Calu3 (cell line): ENCODE measurements at regions not wholly inside any gene's neighbourhood (a gene's known extent, or its start where the extent isn't known, plus 50 kb on each side); places are given as distances from the start of the nearest gene placed in this dataset.

Experiments
- BruUV-seq: library from RNA; stranded (reverse); fragments of 400-500 nt; replicated peaks from 2 replicates; lab custom pipeline; 2021; lab: Mats Ljungman, UMichigan
- CTCF ChIA-PET: fragments of 300-600 bp; sonication (Branson Sonifier 250); formaldehyde crosslinking; loops from one replicate; lab custom pipeline; 2022; ENCODE audit warnings: antibody characterized with exemption; lab: Charles Lee
- DNase-seq: peaks from one replicate; pipeline ENCODE4 v3.0.0; 2022
- H3K27ac Mint-ChIP-seq: one replicate; pipeline ENCODE4 v1.8.0; 2022; ENCODE audit warnings: mixed read lengths; ENCODE audit not compliant: unreplicated experiment
- H3K27me3 Mint-ChIP-seq: one replicate; pipeline ENCODE4 v1.8.0; 2022; ENCODE audit warnings: mixed read lengths; ENCODE audit not compliant: unreplicated experiment
- H3K36me3 Mint-ChIP-seq: one replicate; pipeline ENCODE4 v1.8.0; 2022; ENCODE audit warnings: mild to moderate bottlenecking, moderate library complexity, mixed read lengths; ENCODE audit not compliant: insufficient read depth, unreplicated experiment
- H3K4me1 Mint-ChIP-seq: one replicate; pipeline ENCODE4 v1.8.0; 2022; ENCODE audit warnings: mild to moderate bottlenecking, low read depth, mixed read lengths; ENCODE audit not compliant: unreplicated experiment
- H3K4me3 Mint-ChIP-seq: one replicate; pipeline ENCODE4 v1.8.0; 2022; ENCODE audit warnings: mild to moderate bottlenecking, low read depth, moderate library complexity, mixed read lengths; ENCODE audit not compliant: unreplicated experiment
- H3K9me3 Mint-ChIP-seq: one replicate; pipeline ENCODE4 v1.8.0; 2022; ENCODE audit warnings: low read depth, mixed read lengths; ENCODE audit not compliant: unreplicated experiment
- intact Hi-C: fragments of 100-400 bp; cut with micrococcal nuclease; formaldehyde crosslinking; loops from one replicate; pipeline ENCODE4 v1.10.0; 2022; ENCODE audit not compliant: unreplicated experiment
- TF ChIP-seq, protein P1 (sequence below): fragments of 200-600 bp; IDR thresholded peaks from one replicate; pipeline ENCODE4 v1.8.0; 2022; ENCODE audit warnings: antibody characterized with exemption; ENCODE audit not compliant: unreplicated experiment

DNA sequence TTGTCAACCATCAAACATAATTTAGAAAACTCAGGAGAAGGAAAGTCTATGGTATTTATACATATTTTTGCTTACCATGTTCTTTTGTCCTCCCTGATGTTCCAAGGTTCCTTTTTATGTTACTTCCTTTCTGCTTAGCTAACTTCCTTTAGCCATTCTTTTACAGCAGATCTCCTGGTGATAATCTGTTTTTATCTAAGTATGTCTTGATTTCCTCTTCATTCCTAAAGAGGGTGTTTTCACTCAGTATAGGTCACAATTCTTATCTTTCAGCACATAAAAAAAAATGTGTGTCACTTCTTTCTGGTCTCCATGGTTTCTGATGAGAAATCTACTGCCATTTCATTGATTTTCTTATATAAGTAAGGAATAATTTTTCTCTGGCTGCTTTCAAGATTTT lies 384.4 kb upstream of the PDE4D start:
- Mint-ChIP-seq H3K9me3 (no peaks in the 10 kb centered on the region), H3K27ac (no peak overlapping the region), H3K27me3 (peaks cover 14% of the 10 kb centered on the region), H3K36me3 (no peaks in the 10 kb centered on the region), H3K4me1 (no peaks in the 10 kb centered on the region), H3K4me3 (no peak overlapping the region)
- no peak for DNase-seq
- CTCF ChIA-PET = interaction anchor here (0.7 kb wide), 1 partner anchor 108 kb away, joined by 3 read pairs; no protein-coding TSS in a partner anchor
- no TSS peak for BruUV-seq
- intact Hi-C loops = no loop called here
- TF ChIP-seq, protein P1, sequence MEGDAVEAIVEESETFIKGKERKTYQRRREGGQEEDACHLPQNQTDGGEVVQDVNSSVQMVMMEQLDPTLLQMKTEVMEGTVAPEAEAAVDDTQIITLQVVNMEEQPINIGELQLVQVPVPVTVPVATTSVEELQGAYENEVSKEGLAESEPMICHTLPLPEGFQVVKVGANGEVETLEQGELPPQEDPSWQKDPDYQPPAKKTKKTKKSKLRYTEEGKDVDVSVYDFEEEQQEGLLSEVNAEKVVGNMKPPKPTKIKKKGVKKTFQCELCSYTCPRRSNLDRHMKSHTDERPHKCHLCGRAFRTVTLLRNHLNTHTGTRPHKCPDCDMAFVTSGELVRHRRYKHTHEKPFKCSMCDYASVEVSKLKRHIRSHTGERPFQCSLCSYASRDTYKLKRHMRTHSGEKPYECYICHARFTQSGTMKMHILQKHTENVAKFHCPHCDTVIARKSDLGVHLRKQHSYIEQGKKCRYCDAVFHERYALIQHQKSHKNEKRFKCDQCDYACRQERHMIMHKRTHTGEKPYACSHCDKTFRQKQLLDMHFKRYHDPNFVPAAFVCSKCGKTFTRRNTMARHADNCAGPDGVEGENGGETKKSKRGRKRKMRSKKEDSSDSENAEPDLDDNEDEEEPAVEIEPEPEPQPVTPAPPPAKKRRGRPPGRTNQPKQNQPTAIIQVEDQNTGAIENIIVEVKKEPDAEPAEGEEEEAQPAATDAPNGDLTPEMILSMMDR = no peak

GRCh38 chr5:60274747-60275146 lies 381.2 kb upstream of the PDE4D start:
- DNase-seq = no peak
- TF ChIP-seq, protein P1 = no peak
- CTCF ChIA-PET = interaction anchor here (0.6 kb wide), 1 partner anchor 634 kb away, joined by 7 read pairs; no protein-coding TSS in a partner anchor
- Mint-ChIP-seq H3K4me3 (no peak overlapping the region), H3K36me3 (no peaks in the 10 kb centered on the region), H3K27ac (no peak overlapping the region), H3K27me3 (peaks cover 16% of the 10 kb centered on the region), H3K9me3 (no peaks in the 10 kb centered on the region), H3K4me1 (no peaks in the 10 kb centered on the region)
- intact Hi-C loops = no loop called here
- no TSS peak for BruUV-seq

DNA sequence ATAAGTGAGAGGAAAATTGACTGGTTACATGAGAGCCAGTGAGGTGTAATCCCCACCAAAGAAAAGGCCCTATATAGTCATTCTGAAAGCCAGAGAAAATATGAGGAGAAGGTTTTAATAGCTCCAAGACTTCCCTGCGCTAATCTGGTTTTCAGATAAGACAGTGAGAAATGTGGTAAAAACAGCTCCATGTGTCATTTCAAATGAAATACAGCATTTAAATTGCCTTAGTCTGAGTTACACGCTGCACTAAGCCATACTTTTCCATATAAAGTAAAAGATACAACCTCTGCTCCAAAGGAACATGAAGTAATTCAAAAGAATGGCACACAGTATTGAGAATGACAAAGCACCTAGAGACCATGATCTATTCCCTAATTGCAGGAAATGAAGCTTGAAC lies 378.0 kb upstream of the PDE4D start:
- peaks cover 31% of the 10 kb centered on the region for H3K27me3 Mint-ChIP-seq
- TF ChIP-seq, protein P1 = no peak
- intact Hi-C loops = no loop called here
- BruUV-seq = no TSS peak
- DNase-seq = no peak
- H3K36me3 Mint-ChIP-seq = no peaks in the 10 kb centered on the region
- no peaks in the 10 kb centered on the region for H3K4me1 Mint-ChIP-seq
- CTCF ChIA-PET = no interaction called here
- no peak overlapping the region for H3K4me3 Mint-ChIP-seq
- no peaks in the 10 kb centered on the region for H3K9me3 Mint-ChIP-seq
- no peak overlapping the region for H3K27ac Mint-ChIP-seq

DNA sequence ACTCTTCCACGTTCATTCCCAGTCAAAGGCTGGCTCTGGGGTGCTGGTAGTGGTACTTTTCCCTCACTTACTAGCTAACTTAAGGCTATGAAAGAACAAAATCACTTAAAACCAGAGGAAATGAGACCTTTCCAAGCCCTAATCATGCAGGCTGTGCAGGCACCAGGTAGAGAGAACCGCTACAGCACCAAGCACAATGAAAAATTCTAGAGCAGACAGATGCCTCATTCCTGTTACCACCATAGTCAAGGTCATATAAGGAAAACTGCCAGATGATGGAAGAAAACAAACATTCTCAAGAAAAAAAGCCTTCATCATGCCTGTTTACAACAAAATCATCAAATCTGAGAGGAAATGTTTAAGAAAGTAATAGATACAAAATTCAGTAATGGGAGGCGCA lies 374.4 kb upstream of the PDE4D start:
- no peak for DNase-seq
- TF ChIP-seq, protein P1 = no peak
- Mint-ChIP-seq H3K36me3 (no peaks in the 10 kb centered on the region), H3K27ac (no peak overlapping the region), H3K4me1 (no peaks in the 10 kb centered on the region), H3K9me3 (no peaks in the 10 kb centered on the region), H3K27me3 (peaks cover 39% of the 10 kb centered on the region), H3K4me3 (no peak overlapping the region)
- BruUV-seq = no TSS peak
- intact Hi-C loops = no loop called here
- CTCF ChIA-PET = no interaction called here
